HepG2 (cell line): ENCODE measurements at regions not wholly inside any gene's neighbourhood (a gene's known extent, or its start where the extent isn't known, plus 50 kb on each side); places are given as distances from the start of the nearest gene placed in this dataset.

Source experiments
- ATAC-seq: fragments of 200-7000 bp; cut with Tn5 transposase; 3 replicates; pipeline ENCODE4 v1.9.1; 2020; ENCODE audit warnings: mild to moderate bottlenecking, moderate library complexity
- BruUV-seq: library from RNA; stranded (reverse); fragments of 400-500 nt; replicated peaks from 2 replicates; lab custom pipeline; 2021; lab: Mats Ljungman, UMichigan
- CTCF ChIA-PET: fragments of 300-600 bp; formaldehyde crosslinking; extraction: SDS; loops from one replicate; lab custom pipeline; 2021; ENCODE audit warnings: low total read pairs, inconsistent platforms, low intra/inter-chr PET ratio; lab: Yijun Ruan, JAX
- POLR2A ChIA-PET: fragments of 350-600 bp; sonication (Branson Sonifier 250); formaldehyde crosslinking; loops from one replicate; lab custom pipeline; 2020; ENCODE audit warnings: antibody characterized with exemption, inconsistent platforms; lab: Yijun Ruan, JAX
- DNase-seq: peaks from one replicate; pipeline ENCODE4 v3.0.0-alpha.2; 2015; ENCODE audit warnings: low spot score
- FAIRE-seq: peaks from 3 replicates; lab custom pipeline; 2011; peaks lifted over from hg19 to GRCh38; lab: Jason Lieb, UNC
- H2AFZ ChIP-seq: one replicate; pipeline ENCODE4 v1.6.1; 2011; ENCODE audit warnings: low read length, inconsistent platforms
- H3K27ac ChIP-seq: fragments of 300-600 bp; 3 replicates; pipeline ENCODE4 v1.8.0; 2011; ENCODE audit warnings: mixed run types, mild to moderate bottlenecking, mixed read lengths, low read length, inconsistent platforms; ENCODE audit not compliant: insufficient read depth; ENCODE audit errors: extremely low read length
- H3K27me3 ChIP-seq, 2 experiments: fragments of 200-600 bp in 1 of 2; 2 replicates in 1 of 2; 3 replicates in 1 of 2; pipeline versions ENCODE4 v1.6.0 to v1.8.0; 2011; ENCODE audit warnings: low read length in 2 of 2, mild to moderate bottlenecking in 2 of 2, moderate library complexity in 2 of 2, inconsistent platforms in 1 of 2; ENCODE audit not compliant: insufficient read depth in 2 of 2, control insufficient read depth in 1 of 2
- H3K36me3 ChIP-seq, 2 experiments: fragments of 200-600 bp in 1 of 2; replicated peaks in 1 of 2; 2 replicates in 1 of 2; 3 replicates in 1 of 2; pipeline versions ENCODE4 v1.5.1 to v1.8.0; 2011; ENCODE audit warnings: low read length in 2 of 2, inconsistent platforms in 1 of 2; ENCODE audit not compliant: insufficient read depth in 2 of 2, control insufficient read depth in 1 of 2
- H3K4me1 ChIP-seq: 2 replicates; pipeline ENCODE4 v1.5.1; 2012; ENCODE audit warnings: low read length, inconsistent platforms; ENCODE audit not compliant: insufficient read depth
- H3K4me2 ChIP-seq: 2 replicates; pipeline ENCODE4 v1.6.0; 2011; ENCODE audit warnings: low read depth, low read length, inconsistent platforms
- H3K4me3 ChIP-seq, 3 experiments: fragments of 200-600 bp in 1 of 3; sonication (generic), shearing (Covaris generic) in 1 of 3; replicated peaks in 1 of 3; 2 replicates each; pipeline ENCODE4 v1.5.1; 2011 to 2016; ENCODE audit warnings: low read length in 3 of 3, inconsistent platforms in 2 of 3, low read depth in 2 of 3, mild to moderate bottlenecking in 2 of 3, control low read depth in 1 of 3, mixed read lengths in 1 of 3; ENCODE audit not compliant: insufficient read depth in 1 of 3
- H3K79me2 ChIP-seq: one replicate; pipeline ENCODE4 v1.6.1; 2011; ENCODE audit warnings: low read length, inconsistent platforms; ENCODE audit not compliant: insufficient read depth
- H3K9ac ChIP-seq: 2 replicates; pipeline ENCODE4 v1.6.0; 2011; ENCODE audit warnings: mild to moderate bottlenecking, low read depth, low read length, inconsistent platforms; ENCODE audit not compliant: insufficient read depth
- H3K9me3 ChIP-seq: 2 replicates; pipeline ENCODE4 v1.5.1; 2012; ENCODE audit warnings: mild to moderate bottlenecking, low read length
- H4K20me1 ChIP-seq: 2 replicates; pipeline ENCODE4 v1.6.0; 2011; ENCODE audit warnings: inconsistent platforms, mild to moderate bottlenecking, low read length, moderate library complexity; ENCODE audit not compliant: insufficient read depth
- HCFC1 ChIP-seq: fragments of 150-350 bp; IDR thresholded peaks from 2 replicates; pipeline ENCODE4 v1.6.1; 2014; ENCODE audit warnings: low read depth, low read length
- NR2F1 ChIP-seq, 2 experiments: fragments of 450-650 bp in 1 of 2; formaldehyde crosslinking in 1 of 2; IDR thresholded peaks; 2 replicates each; pipeline versions ENCODE4 v1.5.0 to v1.6.1; 2016 to 2020; ENCODE audit warnings: mild to moderate bottlenecking in 1 of 2, missing compliant biosample characterization in 1 of 2, missing genetic modification reagents in 1 of 2, moderate library complexity in 1 of 2
- PRDM10 ChIP-seq: sonication (generic); formaldehyde crosslinking; IDR thresholded peaks from 2 replicates; pipeline ENCODE4 v1.4.0; 2020; ENCODE audit warnings: low read depth, missing genetic modification reagents
- TCF7L2 ChIP-seq: IDR thresholded peaks from 2 replicates; pipeline ENCODE4 v1.6.1; 2011; ENCODE audit warnings: mild to moderate bottlenecking, low read depth, low read length, moderate library complexity
- ZNF335 ChIP-seq: sonication (generic); formaldehyde crosslinking; IDR thresholded peaks from 2 replicates; pipeline ENCODE4 v1.4.0; 2020; ENCODE audit warnings: missing genetic modification reagents
- ZNF441 ChIP-seq: sonication (generic); formaldehyde crosslinking; IDR thresholded peaks from 2 replicates; pipeline ENCODE4 v1.7.0; 2021; ENCODE audit warnings: missing genetic modification reagents, borderline replicate concordance
- whole genome bisulfite sequencing: methylation state at CpG from one replicate; pipeline ENCODE4 v1.1.6; 2017; ENCODE audit warnings: low lambda C conversion rate; 5-methylcytosine and 5-hydroxymethylcytosine counted together
- in situ Hi-C: cut with HindIII; loops from 2 replicates; pipeline ENCODE4 v1.10.0; 2017; ENCODE audit warnings: low pct_unique_long_range_greater_than_20kb; ENCODE audit not compliant: extremely low pct_ligation_motif_present
- intact Hi-C: fragments of 100-400 bp; cut with micrococcal nuclease; formaldehyde crosslinking; loops from one replicate; pipeline ENCODE4 v1.10.0; 2022; ENCODE audit not compliant: unreplicated experiment

- H3K9ac ChIP-seq: no peak overlapping the region
- no peak overlapping the region for H2AFZ ChIP-seq
- DNase-seq (no peak), FAIRE-seq (no peak)
- BruUV-seq: no TSS peak
- peaks cover 79% of the 10 kb centered on the region for H3K9me3 ChIP-seq
- intact Hi-C loops: no loop called here
- CTCF ChIA-PET: no interaction called here
- H3K27ac ChIP-seq: no peak overlapping the region
- no peaks in the 10 kb centered on the region for H3K27me3 ChIP-seq
- TF ChIP-seq ZNF441 (no peak), NR2F1 (CRISPR knock-in tag; IDR thresholded peaks at IDR 0.05) (no peak), PRDM10 (CRISPR knock-in tag) (no peak), ZNF335 (CRISPR knock-in tag) (no peak), HCFC1 (no peak), TCF7L2 (no peak)
- TF ChIP-seq, all 625 proteins: peak for 0
- no peak overlapping the region for H3K4me3 ChIP-seq
- no peaks in the 10 kb centered on the region for H3K4me1 ChIP-seq
- H3K4me2 ChIP-seq: no peak overlapping the region
- in situ Hi-C loops: no loop called here
- H3K79me2 ChIP-seq: no peaks in the 10 kb centered on the region
- no peak for ATAC-seq
- no peaks in the 10 kb centered on the region for H3K36me3 ChIP-seq
- no peaks in the 10 kb centered on the region for H4K20me1 ChIP-seq
- POLR2A ChIA-PET: no interaction called here
- 20% methylated on average over 3 of the region's 3 CpGs for WGBS
Observed at GRCh38 chr12:87038098-87038497, 781.9 kb upstream of the MGAT4C start.
